ENCODE measurements at regions not wholly inside any gene's neighbourhood (a gene's known extent, or its start where the extent isn't known, plus 50 kb on each side); places are given as distances from the start of the nearest gene placed in this dataset.

DNA sequence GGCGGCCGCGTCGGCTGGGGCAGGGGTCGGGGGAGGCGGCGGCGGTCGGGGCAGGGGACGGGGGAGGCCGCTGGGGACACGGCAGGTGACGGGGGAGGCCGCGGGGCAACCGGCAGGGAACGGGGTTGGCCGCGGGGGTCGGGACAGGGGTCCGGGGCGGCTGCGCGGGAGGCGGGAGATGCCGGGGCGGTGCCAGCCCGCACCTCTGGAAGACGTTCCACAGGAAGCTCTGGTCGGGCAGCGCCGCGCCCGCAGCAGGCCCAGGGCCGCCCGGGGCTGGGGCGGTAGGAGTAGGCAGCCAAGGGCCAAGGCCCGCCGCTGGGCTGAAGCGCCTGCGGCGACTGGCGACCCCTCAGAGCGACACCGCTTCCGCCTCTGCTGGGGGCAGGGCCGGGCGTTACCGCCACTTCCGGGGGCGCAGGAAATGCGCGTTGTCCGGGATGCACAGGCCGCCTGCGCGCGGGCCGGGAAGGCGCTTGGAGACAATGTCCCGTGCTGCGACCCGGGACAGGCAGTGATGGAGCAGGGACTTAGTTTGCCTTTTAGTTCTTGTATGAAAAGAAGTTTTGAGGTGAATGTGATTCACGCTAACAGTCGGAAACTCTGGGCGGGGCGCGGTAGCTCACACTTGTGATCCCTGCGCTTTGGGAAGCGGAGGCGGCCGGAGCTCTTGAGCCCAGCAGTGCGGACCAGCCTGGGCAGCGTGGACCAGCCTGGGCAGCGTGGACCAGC is 110.0 kb upstream of the LPCAT1 start (continued):
- TF ChIP-seq ZNF677 (tag by site-specific recombination; IDR thresholded peaks at IDR 0.05) (no peak), ZNF830 (tag by site-specific recombination; IDR thresholded peaks at IDR 0.05; ENCODE audit: low read depth) (no peak), HOXD13 (CRISPR knock-in tag; IDR thresholded peaks at IDR 0.05; ENCODE audit: borderline replicate concordance) (no peak), ZNF501 (tag by site-specific recombination; IDR thresholded peaks at IDR 0.05) (no peak), ZNF169 (tag by site-specific recombination; IDR thresholded peaks at IDR 0.05) (no peak), ZNF521 (tag by site-specific recombination; IDR thresholded peaks at IDR 0.05) (no peak), ZNF292 (tag by site-specific recombination; IDR thresholded peaks at IDR 0.05; ENCODE audit: borderline replicate concordance, low read depth) (no peak), ZNF555 (tag by site-specific recombination; conservative IDR thresholded peaks at IDR 0.05) (no peak), REPIN1 (tag by site-specific recombination; IDR thresholded peaks at IDR 0.05; ENCODE audit: low read depth) (no peak), ZNF155 (tag by site-specific recombination; IDR thresholded peaks at IDR 0.05) (no peak), ZNF211 (tag by site-specific recombination; IDR thresholded peaks at IDR 0.05; ENCODE audit: low read depth) (no peak), ZNF16 (tag by site-specific recombination; IDR thresholded peaks at IDR 0.05; ENCODE audit: low read depth) (no peak), ATF2 (tag by site-specific recombination; IDR thresholded peaks at IDR 0.05; ENCODE audit: low read depth) (no peak), WT1 (tag by site-specific recombination; IDR thresholded peaks at IDR 0.05) (no peak), ZNF404 (tag by site-specific recombination; IDR thresholded peaks at IDR 0.05) (no peak), ZNF350 (tag by site-specific recombination; IDR thresholded peaks at IDR 0.05) (no peak), ZNF777 (tag by site-specific recombination; IDR thresholded peaks at IDR 0.05; ENCODE audit: borderline replicate concordance) (no peak)
- TF ChIP-seq, protein P1, sequence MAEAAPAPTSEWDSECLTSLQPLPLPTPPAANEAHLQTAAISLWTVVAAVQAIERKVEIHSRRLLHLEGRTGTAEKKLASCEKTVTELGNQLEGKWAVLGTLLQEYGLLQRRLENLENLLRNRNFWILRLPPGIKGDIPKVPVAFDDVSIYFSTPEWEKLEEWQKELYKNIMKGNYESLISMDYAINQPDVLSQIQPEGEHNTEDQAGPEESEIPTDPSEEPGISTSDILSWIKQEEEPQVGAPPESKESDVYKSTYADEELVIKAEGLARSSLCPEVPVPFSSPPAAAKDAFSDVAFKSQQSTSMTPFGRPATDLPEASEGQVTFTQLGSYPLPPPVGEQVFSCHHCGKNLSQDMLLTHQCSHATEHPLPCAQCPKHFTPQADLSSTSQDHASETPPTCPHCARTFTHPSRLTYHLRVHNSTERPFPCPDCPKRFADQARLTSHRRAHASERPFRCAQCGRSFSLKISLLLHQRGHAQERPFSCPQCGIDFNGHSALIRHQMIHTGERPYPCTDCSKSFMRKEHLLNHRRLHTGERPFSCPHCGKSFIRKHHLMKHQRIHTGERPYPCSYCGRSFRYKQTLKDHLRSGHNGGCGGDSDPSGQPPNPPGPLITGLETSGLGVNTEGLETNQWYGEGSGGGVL (tag by site-specific recombination; IDR thresholded peaks at IDR 0.05) = peak; percentile 41; the same call in 1 of the 2 replicates
- TF ChIP-seq, protein P2, sequence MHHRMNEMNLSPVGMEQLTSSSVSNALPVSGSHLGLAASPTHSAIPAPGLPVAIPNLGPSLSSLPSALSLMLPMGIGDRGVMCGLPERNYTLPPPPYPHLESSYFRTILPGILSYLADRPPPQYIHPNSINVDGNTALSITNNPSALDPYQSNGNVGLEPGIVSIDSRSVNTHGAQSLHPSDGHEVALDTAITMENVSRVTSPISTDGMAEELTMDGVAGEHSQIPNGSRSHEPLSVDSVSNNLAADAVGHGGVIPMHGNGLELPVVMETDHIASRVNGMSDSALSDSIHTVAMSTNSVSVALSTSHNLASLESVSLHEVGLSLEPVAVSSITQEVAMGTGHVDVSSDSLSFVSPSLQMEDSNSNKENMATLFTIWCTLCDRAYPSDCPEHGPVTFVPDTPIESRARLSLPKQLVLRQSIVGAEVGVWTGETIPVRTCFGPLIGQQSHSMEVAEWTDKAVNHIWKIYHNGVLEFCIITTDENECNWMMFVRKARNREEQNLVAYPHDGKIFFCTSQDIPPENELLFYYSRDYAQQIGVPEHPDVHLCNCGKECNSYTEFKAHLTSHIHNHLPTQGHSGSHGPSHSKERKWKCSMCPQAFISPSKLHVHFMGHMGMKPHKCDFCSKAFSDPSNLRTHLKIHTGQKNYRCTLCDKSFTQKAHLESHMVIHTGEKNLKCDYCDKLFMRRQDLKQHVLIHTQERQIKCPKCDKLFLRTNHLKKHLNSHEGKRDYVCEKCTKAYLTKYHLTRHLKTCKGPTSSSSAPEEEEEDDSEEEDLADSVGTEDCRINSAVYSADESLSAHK (tag by site-specific recombination; IDR thresholded peaks at IDR 0.05) = 0 out of 2 replicates have a peak, but pooled peaks have one; percentile 10
- TF ChIP-seq, protein P3, sequence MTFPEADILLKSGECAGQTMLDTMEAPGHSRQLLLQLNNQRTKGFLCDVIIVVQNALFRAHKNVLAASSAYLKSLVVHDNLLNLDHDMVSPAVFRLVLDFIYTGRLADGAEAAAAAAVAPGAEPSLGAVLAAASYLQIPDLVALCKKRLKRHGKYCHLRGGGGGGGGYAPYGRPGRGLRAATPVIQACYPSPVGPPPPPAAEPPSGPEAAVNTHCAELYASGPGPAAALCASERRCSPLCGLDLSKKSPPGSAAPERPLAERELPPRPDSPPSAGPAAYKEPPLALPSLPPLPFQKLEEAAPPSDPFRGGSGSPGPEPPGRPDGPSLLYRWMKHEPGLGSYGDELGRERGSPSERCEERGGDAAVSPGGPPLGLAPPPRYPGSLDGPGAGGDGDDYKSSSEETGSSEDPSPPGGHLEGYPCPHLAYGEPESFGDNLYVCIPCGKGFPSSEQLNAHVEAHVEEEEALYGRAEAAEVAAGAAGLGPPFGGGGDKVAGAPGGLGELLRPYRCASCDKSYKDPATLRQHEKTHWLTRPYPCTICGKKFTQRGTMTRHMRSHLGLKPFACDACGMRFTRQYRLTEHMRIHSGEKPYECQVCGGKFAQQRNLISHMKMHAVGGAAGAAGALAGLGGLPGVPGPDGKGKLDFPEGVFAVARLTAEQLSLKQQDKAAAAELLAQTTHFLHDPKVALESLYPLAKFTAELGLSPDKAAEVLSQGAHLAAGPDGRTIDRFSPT (tag by site-specific recombination; IDR thresholded peaks at IDR 0.05) = no peak
- TF ChIP-seq, protein P4, sequence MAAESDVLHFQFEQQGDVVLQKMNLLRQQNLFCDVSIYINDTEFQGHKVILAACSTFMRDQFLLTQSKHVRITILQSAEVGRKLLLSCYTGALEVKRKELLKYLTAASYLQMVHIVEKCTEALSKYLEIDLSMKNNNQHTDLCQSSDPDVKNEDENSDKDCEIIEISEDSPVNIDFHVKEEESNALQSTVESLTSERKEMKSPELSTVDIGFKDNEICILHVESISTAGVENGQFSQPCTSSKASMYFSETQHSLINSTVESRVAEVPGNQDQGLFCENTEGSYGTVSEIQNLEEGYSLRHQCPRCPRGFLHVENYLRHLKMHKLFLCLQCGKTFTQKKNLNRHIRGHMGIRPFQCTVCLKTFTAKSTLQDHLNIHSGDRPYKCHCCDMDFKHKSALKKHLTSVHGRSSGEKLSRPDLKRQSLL (tag by site-specific recombination; IDR thresholded peaks at IDR 0.05) = no peak; the same call in 1 of the 2 replicates
- TF ChIP-seq, protein P5, sequence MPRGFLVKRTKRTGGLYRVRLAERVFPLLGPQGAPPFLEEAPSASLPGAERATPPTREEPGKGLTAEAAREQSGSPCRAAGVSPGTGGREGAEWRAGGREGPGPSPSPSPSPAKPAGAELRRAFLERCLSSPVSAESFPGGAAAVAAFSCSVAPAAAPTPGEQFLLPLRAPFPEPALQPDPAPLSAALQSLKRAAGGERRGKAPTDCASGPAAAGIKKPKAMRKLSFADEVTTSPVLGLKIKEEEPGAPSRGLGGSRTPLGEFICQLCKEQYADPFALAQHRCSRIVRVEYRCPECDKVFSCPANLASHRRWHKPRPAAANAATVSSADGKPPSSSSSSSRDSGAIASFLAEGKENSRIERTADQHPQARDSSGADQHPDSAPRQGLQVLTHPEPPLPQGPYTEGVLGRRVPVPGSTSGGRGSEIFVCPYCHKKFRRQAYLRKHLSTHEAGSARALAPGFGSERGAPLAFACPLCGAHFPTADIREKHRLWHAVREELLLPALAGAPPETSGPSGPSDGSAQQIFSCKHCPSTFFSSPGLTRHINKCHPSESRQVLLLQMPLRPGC (tag by site-specific recombination; IDR thresholded peaks at IDR 0.05) = no peak
- TF ChIP-seq, protein P6, sequence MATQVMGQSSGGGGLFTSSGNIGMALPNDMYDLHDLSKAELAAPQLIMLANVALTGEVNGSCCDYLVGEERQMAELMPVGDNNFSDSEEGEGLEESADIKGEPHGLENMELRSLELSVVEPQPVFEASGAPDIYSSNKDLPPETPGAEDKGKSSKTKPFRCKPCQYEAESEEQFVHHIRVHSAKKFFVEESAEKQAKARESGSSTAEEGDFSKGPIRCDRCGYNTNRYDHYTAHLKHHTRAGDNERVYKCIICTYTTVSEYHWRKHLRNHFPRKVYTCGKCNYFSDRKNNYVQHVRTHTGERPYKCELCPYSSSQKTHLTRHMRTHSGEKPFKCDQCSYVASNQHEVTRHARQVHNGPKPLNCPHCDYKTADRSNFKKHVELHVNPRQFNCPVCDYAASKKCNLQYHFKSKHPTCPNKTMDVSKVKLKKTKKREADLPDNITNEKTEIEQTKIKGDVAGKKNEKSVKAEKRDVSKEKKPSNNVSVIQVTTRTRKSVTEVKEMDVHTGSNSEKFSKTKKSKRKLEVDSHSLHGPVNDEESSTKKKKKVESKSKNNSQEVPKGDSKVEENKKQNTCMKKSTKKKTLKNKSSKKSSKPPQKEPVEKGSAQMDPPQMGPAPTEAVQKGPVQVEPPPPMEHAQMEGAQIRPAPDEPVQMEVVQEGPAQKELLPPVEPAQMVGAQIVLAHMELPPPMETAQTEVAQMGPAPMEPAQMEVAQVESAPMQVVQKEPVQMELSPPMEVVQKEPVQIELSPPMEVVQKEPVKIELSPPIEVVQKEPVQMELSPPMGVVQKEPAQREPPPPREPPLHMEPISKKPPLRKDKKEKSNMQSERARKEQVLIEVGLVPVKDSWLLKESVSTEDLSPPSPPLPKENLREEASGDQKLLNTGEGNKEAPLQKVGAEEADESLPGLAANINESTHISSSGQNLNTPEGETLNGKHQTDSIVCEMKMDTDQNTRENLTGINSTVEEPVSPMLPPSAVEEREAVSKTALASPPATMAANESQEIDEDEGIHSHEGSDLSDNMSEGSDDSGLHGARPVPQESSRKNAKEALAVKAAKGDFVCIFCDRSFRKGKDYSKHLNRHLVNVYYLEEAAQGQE (tag by site-specific recombination; IDR thresholded peaks at IDR 0.05) = no peak

Measured in HEK293 (cell line).